ENCODE measurements at regions not wholly inside any gene's neighbourhood (a gene's known extent, or its start where the extent isn't known, plus 50 kb on each side); places are given as distances from the start of the nearest gene placed in this dataset.
A peak's percentile ranks its signal among the peaks of the same experiment; 100 is the strongest.
"Not testable (repeated sequence)": the region's sequence is repeated elsewhere in the genome, so short reads cannot be mapped to it uniquely, and the experiment has no call there.

DNA sequence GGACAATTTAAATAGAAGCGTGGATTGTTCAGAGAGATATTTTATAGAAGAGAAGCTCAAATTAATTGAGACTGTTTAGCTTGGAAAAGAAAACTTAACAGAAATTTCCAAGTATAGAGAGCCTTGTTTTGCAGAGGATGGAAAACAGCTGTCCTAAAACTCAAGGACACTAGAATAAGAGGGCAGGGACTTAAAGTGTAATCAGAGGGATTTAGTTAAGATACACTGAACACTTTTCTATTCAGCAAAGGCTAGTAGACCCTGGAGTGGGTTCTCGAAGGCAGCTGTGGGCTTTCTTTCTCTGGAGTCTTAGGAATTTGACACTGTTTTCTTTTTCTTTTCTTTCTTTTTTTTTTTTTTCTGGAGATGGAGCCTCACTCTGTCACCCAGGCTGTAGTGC lies 92.7 kb upstream of the ARX start:
- H3K27ac ChIP-seq = no peak overlapping the region
- no peaks in the 10 kb centered on the region for H3K27me3 ChIP-seq
- no peaks in the 10 kb centered on the region for H3K36me3 ChIP-seq (replicated peaks in 1 of 2; ENCODE audit: insufficient read depth in 1 of 2, low read depth in 2 of 2)
- intact Hi-C loops (cut with DNase I) = no loop called here
- no peaks in the 10 kb centered on the region for H3K4me1 ChIP-seq
- TF ChIP-seq, protein P1, sequence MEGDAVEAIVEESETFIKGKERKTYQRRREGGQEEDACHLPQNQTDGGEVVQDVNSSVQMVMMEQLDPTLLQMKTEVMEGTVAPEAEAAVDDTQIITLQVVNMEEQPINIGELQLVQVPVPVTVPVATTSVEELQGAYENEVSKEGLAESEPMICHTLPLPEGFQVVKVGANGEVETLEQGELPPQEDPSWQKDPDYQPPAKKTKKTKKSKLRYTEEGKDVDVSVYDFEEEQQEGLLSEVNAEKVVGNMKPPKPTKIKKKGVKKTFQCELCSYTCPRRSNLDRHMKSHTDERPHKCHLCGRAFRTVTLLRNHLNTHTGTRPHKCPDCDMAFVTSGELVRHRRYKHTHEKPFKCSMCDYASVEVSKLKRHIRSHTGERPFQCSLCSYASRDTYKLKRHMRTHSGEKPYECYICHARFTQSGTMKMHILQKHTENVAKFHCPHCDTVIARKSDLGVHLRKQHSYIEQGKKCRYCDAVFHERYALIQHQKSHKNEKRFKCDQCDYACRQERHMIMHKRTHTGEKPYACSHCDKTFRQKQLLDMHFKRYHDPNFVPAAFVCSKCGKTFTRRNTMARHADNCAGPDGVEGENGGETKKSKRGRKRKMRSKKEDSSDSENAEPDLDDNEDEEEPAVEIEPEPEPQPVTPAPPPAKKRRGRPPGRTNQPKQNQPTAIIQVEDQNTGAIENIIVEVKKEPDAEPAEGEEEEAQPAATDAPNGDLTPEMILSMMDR (IDR thresholded peaks at IDR 0.05) = no peak
- DNase-seq (no peak), ATAC-seq (no peak)
- H3K4me3 ChIP-seq = no peak overlapping the region
- no peaks in the 10 kb centered on the region for H3K9me3 ChIP-seq
- 65 to 76% methylated on average over 2 of the region's 2 CpGs for WGBS, 2 donors

DNA sequence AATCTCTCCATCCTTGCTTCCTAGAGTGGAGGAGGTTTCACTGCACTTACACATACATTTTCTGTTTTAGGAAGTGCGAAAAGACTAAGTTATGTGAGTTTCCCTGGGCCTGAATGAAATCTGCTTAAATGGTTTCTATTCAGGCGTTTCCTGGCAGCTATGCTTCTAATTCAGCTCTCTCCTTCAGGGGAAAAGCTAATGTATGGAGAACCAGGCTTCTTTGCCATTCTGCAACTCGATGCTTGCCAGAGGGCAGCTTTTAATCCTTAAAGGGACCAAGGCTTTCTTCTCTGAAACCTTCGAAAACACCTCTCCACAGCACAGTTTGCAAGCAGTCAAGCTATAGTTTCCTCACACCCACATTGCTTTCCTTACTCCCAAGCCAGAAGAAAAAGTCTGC lies 89.5 kb upstream of the ARX start:
- TF ChIP-seq POLR2A (IDR thresholded peaks at IDR 0.05) = no peak
- TF ChIP-seq, protein P1 (IDR thresholded peaks at IDR 0.05) = no peak
- Histone ChIP-seq H3K27ac (no peak overlapping the region), H3K27me3 (no peaks in the 10 kb centered on the region), H3K9me3 (no peaks in the 10 kb centered on the region), H3K4me3 (no peak overlapping the region), H3K4me1 (no peaks in the 10 kb centered on the region), H3K36me3 (replicated peaks in 1 of 2; ENCODE audit: insufficient read depth in 1 of 2, low read depth in 2 of 2) (no peaks in the 10 kb centered on the region)
- DNase-seq (no peak), ATAC-seq (no peak)
- intact Hi-C loops (cut with DNase I) = no loop called here
- 44 to 51% methylated on average over 4 of the region's 4 CpGs for WGBS, 2 donors

DNA sequence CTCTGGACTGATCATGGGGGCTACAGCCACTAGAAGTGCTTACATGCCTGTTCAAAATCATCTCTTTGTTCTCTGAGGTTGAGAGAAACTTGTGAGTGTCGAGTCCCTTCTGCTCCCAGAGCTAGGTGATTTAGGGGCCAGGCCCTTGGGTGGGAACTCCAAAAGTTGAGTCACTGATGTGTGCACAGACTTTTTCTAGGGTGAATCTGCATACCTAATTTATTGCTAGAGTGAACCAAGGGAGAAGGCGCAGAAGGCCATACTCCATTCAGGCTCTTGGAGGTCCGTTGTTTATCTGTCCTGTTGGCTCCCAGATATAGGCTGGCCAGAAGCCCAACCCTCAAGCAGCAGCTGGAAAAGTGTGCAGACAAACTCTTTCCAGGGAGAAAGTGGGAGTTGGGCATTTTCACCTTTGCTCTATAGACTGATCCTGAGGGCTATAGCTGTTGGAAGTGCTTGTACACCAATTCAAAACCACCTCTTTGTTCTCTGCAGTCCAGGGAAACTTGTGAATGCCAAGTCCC lies 80.8 kb upstream of the ARX start:
- WGBS, 2 donors = 31 to 37% methylated on average over 2 to 3 of the region's 3 CpGs

DNA sequence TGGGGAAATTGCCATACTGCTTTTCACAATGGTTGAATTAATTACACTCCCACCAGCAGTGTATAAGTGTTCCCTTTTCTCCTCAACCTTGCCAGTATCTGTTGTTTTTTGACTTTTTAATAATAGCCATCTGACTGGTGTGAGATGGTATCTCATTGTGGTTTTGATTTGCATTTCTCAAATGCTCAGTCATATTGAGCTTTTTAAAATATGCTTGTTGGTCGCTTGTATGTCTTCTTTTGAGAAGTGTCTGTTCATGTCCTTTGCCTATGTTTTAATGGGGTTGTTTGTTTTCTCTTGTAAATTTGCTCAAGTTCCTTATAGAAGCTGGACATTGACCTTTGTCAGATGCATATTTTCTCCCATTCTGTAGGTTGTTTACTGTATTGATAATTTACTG lies 75.4 kb upstream of the ARX start:
- intact Hi-C loops (cut with DNase I); H3K4me3 ChIP-seq; H3K9me3 ChIP-seq; H3K27ac ChIP-seq; H3K36me3 ChIP-seq (replicated peaks in 1 of 2; ENCODE audit: insufficient read depth in 1 of 2, low read depth in 2 of 2); H3K4me1 ChIP-seq; H3K27me3 ChIP-seq; DNase-seq; ATAC-seq: not testable (repeated sequence)
- WGBS, 2 donors = 38% methylated on average over 1 of the region's 1 CpG

More for the DNA sequence above, 80.8 kb upstream of the ARX start:
- no peaks in the 10 kb centered on the region for H3K27me3 ChIP-seq
- H3K9me3 ChIP-seq = no peaks in the 10 kb centered on the region
- no peak overlapping the region for H3K27ac ChIP-seq
- intact Hi-C loops (cut with DNase I) = no loop called here
- H3K4me1 ChIP-seq = no peaks in the 10 kb centered on the region
- DNase-seq = peak in 2 of 4 donors; percentile 3 to 50
- no peak overlapping the region for H3K4me3 ChIP-seq
- H3K36me3 ChIP-seq (replicated peaks in 1 of 2; ENCODE audit: insufficient read depth in 1 of 2, low read depth in 2 of 2) = no peaks in the 10 kb centered on the region
- TF ChIP-seq POLR2A (IDR thresholded peaks at IDR 0.05) = no peak
- TF ChIP-seq, protein P1 (IDR thresholded peaks at IDR 0.05) = no peak
- no peak for ATAC-seq

DNA sequence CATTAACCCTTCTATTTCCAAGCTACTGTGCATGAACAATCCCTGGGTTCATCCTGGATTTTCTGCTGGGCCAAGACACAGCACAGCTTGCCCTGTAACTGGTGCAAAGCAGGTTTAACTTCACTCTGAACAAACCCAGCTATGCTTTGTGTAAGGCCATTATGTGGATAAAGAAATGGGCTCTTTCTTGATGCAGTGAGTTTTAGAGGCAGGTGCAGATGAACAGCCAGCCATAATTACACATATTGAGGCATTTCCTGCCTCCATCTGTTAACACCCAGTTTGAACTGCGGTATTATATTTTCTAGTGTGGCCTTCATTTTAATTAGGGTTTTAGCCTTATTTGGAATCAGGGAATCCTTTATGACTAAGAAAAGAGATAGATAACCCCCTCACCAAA lies 68.7 kb upstream of the ARX start:
- H3K9me3 ChIP-seq = no peaks in the 10 kb centered on the region
- no peaks in the 10 kb centered on the region for H3K4me1 ChIP-seq
- DNase-seq (no peak), ATAC-seq (no peak)
- H3K27me3 ChIP-seq = no peaks in the 10 kb centered on the region
- intact Hi-C loops (cut with DNase I) = no loop called here
- no peaks in the 10 kb centered on the region for H3K36me3 ChIP-seq (replicated peaks in 1 of 2; ENCODE audit: insufficient read depth in 1 of 2, low read depth in 2 of 2)
- H3K27ac ChIP-seq = no peak overlapping the region
- H3K4me3 ChIP-seq = no peak overlapping the region
- WGBS, 2 donors = 88 to 100% methylated on average over 1 of the region's 1 CpG
- TF ChIP-seq, protein P1 (IDR thresholded peaks at IDR 0.05) = no peak
- no peak for TF ChIP-seq POLR2A (IDR thresholded peaks at IDR 0.05)
